Ectodermal cell (in vitro differentiated cells): ENCODE measurements at regions not wholly inside any gene's neighbourhood (a gene's known extent, or its start where the extent isn't known, plus 50 kb on each side); places are given as distances from the start of the nearest gene placed in this dataset.
"Not testable (repeated sequence)": the region's sequence is repeated elsewhere in the genome, so short reads cannot be mapped to it uniquely, and the experiment has no call there.

Source experiments
- H3K27ac ChIP-seq: 2 replicates; pipeline ENCODE4 v1.7.0; 2013; ENCODE audit warnings: mild to moderate bottlenecking, low read depth, low read length; ENCODE audit not compliant: insufficient read depth, poor library complexity, severe bottlenecking
- H3K27me3 ChIP-seq: 2 replicates; pipeline ENCODE4 v1.7.0; 2013; ENCODE audit warnings: mild to moderate bottlenecking, low read length; ENCODE audit not compliant: insufficient read depth, control insufficient read depth, poor library complexity, severe bottlenecking
- H3K36me3 ChIP-seq: one replicate; pipeline ENCODE4 v1.7.0; 2013; ENCODE audit warnings: low read length; ENCODE audit not compliant: control insufficient read depth, insufficient read depth
- H3K4me1 ChIP-seq: one replicate; pipeline ENCODE4 v1.7.0; 2013; ENCODE audit warnings: low read length; ENCODE audit not compliant: control insufficient read depth, insufficient read depth
- H3K4me3 ChIP-seq: 2 replicates; pipeline ENCODE4 v1.7.0; 2013; ENCODE audit warnings: low read depth, low read length, control low read depth; ENCODE audit not compliant: insufficient read depth
- H3K9me3 ChIP-seq: 2 replicates; pipeline ENCODE4 v1.7.0; 2013; ENCODE audit warnings: mild to moderate bottlenecking, low read length, moderate library complexity; ENCODE audit not compliant: control insufficient read depth
- WGBS, 2 experiments: methylation state at CpG; one replicate each; pipeline ENCODE4 v1.1.7; 2013; ENCODE audit warnings: missing lambda C conversion rate in 2 of 2; 5-methylcytosine and 5-hydroxymethylcytosine counted together

DNA sequence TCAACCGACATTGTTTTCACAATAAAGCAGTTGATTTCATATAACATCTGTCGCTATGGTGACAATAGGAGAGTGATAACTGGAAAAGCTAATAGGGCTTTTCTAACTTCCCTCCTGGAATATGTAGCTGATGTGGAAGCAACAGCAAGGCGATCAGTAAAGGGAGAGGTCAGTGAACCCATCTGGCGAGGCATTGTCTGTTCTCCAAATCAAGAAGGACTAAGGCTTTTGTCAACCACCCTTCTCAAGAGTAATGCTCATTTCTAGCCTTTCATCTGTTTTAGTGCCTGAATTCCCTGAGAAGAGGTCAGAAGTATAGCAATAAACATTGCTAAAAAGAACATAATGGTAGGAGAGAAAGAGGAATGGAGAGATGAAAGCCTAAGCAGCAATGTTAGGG, 201.3 kb downstream of the AKAP7 start:
- Histone ChIP-seq H3K27me3 (no peaks in the 10 kb centered on the region), H3K4me1 (peaks cover 5% of the 10 kb centered on the region), H3K27ac (no peak overlapping the region), H3K9me3 (no peaks in the 10 kb centered on the region), H3K36me3 (no peaks in the 10 kb centered on the region), H3K4me3 (no peak overlapping the region)
- 75 to 89% methylated on average over 4 of the region's 4 CpGs for WGBS, 2 experiments

DNA sequence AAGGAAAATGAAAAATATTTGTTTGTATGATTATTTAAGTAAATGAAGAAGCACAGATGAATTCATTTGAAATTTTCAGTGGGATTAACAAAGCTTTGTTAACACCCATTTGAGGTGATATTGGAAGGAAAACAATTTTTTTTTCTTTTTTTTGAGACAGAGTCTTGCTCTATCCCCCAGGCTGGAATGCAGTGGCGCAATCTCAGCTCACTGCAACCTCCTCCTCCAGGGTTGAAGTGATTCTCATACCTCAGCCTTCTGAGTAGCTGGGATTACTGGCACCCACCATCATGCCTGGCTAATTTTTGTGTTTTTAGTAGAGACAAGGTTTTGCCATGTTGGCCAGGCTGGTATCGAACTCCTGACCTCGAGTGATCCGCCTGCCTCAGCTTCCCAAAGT, 211.6 kb downstream of the AKAP7 start:
- not testable (repeated sequence) for H3K9me3 ChIP-seq, H3K27ac ChIP-seq, H3K4me1 ChIP-seq, H3K4me3 ChIP-seq, H3K27me3 ChIP-seq, H3K36me3 ChIP-seq
- WGBS, 2 experiments, result 84 to 87% methylated on average over 4 of the region's 4 CpGs

DNA sequence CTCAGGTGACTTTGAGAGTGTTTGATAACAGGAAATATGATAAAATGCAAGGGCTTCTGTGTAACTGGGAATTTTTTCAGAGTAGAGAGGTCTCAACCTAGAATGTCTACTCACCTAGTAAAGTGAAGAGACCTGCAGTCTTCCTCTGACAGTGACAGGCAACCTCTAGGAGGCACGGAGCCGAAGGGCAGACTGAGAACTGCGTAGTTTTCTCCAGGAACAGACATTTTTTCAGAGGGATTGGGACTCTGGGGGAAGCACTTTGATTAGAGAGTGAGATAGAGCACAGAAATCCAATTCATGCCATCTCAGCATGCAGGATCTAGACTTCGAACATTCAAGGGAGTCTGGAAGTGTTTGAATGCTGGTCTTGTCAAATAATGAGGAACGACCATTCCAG, 213.3 kb downstream of the AKAP7 start:
- H3K9me3 ChIP-seq, result no peaks in the 10 kb centered on the region
- H3K4me3 ChIP-seq, result no peak overlapping the region
- H3K27ac ChIP-seq, result no peak overlapping the region
- peaks cover 6% of the 10 kb centered on the region for H3K4me1 ChIP-seq
- no peaks in the 10 kb centered on the region for H3K36me3 ChIP-seq
- WGBS, 2 experiments, result 90 to 91% methylated on average over 5 of the region's 5 CpGs
- H3K27me3 ChIP-seq, result no peaks in the 10 kb centered on the region

DNA sequence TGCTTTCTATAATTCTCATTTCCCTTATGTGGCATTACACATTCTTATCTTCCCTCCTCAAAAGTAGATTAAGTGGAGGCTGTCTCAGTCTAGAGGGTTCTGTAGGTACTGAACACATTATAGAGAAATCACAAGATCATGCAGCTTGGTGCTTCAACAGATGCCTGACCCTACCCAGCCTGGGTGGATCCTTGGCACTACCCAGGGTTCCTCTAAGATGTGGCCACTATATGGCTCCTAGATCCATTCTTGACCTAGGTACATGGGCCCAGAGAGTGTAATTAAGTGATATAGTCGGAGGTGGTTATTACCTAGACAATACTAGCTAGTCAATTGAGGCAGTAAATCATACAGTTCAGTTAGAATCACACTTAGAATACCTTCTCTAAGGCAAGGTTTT, 213.9 kb downstream of the AKAP7 start:
- H3K36me3 ChIP-seq, result no peaks in the 10 kb centered on the region
- WGBS, 2 experiments, result no CpG with 5 or more reads among the region's 1 CpG
- H3K4me1 ChIP-seq, result peaks cover 6% of the 10 kb centered on the region
- H3K27ac ChIP-seq, result no peak overlapping the region
- no peaks in the 10 kb centered on the region for H3K27me3 ChIP-seq
- H3K4me3 ChIP-seq, result no peak overlapping the region
- H3K9me3 ChIP-seq, result no peaks in the 10 kb centered on the region

DNA sequence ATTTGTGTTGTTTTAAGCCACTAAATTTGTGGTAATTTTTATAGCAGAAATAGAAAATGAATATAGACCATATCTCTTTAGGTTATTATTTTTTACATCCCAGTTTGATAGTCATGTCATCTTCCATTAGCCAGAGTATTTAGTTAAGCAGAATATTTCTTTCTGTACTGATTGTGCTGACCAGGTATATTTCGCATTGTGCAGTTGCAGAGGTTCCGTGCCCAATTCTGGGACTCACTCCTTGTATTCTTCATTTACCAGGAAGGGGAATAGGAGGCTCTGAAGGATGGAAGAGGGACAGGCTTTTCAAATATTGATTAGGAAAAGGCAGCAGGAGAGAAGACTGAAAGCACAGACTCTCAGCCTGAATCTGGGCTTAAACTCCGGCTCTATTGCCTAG, 217.8 kb downstream of the AKAP7 start:
- H3K4me1 ChIP-seq, result peaks cover 6% of the 10 kb centered on the region
- H3K27me3 ChIP-seq, result no peaks in the 10 kb centered on the region
- no peak overlapping the region for H3K27ac ChIP-seq
- 88 to 90% methylated on average over 3 of the region's 3 CpGs for WGBS, 2 experiments
- H3K9me3 ChIP-seq, result no peaks in the 10 kb centered on the region
- no peak overlapping the region for H3K4me3 ChIP-seq
- H3K36me3 ChIP-seq, result no peaks in the 10 kb centered on the region

DNA sequence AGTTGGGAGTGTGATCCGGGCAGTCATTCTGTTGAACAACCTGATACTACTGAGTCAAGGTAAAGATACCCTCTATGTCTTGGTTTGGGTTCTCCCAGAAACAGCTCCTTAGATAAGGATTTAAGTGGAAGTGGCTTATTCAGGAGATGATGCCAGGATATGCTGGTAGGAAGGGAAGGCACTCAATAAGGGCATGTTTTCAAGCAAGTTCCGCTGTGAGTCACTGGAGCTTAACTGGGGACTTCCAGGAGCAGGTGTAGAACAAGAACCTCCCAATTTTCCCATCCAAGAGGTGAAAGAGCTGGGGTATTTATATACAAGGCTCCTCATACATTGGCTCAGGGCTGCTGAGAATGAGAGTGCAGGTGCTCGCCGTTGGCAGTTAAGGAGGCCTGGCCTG, 218.6 kb downstream of the AKAP7 start:
- Histone ChIP-seq H3K27ac (no peak overlapping the region), H3K4me1 (no peaks in the 10 kb centered on the region), H3K4me3 (no peak overlapping the region), H3K36me3 (no peaks in the 10 kb centered on the region), H3K9me3 (no peaks in the 10 kb centered on the region), H3K27me3 (no peaks in the 10 kb centered on the region)
- WGBS, 2 experiments, result 97 to 98% methylated on average over 4 of the region's 4 CpGs

DNA sequence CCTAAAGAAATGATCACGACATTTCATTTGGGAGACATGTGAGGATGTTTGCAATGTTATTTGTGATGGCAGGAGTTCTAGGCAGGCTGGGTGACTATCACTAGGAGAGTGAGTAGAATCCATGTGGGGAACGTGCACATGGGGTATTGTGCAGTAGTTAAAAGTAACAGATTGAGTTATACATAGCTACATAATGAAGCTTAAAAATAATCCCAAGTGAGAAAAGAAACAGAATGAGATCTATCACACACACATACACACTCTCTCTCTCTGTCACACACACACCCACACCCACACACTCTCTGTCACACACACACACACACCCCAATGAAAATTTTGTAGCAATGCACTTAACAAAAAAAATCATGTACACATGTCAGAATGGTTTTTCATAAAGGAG, 218.7 kb upstream of the ARG1 start:
- Histone ChIP-seq H3K4me3 (no peak overlapping the region), H3K27ac (no peak overlapping the region), H3K36me3 (no peaks in the 10 kb centered on the region), H3K27me3 (no peaks in the 10 kb centered on the region), H3K9me3 (no peaks in the 10 kb centered on the region), H3K4me1 (no peaks in the 10 kb centered on the region)
- WGBS, 2 experiments, result 82 to 100% methylated on average over 2 of the region's 2 CpGs

DNA sequence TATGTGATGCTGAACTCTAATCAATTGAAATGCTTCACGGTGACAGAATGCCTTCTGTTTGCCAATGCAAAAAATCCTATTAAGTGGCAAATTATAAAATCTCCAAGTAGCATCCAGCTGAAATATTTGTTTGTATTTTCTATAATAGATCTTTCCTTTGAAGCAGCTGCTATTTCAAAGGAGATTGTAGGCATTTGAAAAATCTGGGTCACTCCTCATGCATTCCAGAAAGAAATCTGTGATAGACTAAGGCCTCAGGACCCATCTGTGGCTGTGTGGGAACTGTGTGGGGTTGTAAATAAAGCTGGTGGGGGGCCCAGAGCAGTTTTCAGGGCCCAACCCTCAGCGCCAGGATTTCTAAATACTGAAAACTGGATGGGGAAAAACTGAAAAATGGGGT, 216.9 kb upstream of the ARG1 start:
- Histone ChIP-seq H3K36me3 (no peaks in the 10 kb centered on the region), H3K4me1 (no peaks in the 10 kb centered on the region), H3K9me3 (no peaks in the 10 kb centered on the region), H3K27me3 (no peaks in the 10 kb centered on the region), H3K4me3 (no peak overlapping the region), H3K27ac (no peak overlapping the region)
- 77 to 90% methylated on average over 2 of the region's 2 CpGs for WGBS, 2 experiments

DNA sequence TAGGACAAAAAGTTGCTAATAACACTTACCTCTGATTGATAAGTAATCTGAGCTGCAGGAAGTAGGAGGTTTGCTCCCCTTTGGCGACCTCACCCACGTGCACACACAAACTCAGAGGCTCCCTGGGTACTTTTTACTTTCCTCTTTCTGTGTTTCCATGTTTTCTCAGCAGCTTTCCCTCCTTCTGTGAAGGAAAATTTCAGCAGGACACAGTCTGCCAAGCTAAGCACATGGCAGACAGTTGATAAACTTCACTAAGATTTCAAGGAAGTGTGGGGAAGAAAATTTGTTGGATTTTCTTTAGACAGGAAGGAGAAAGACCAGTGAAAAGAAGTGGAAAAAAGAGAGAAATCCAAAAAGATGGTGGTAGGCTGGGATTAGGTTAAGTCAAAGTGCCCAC, 215.5 kb upstream of the ARG1 start:
- no peaks in the 10 kb centered on the region for H3K27me3 ChIP-seq
- WGBS, 2 experiments, result 81 to 89% methylated on average over 2 of the region's 2 CpGs
- no peaks in the 10 kb centered on the region for H3K4me1 ChIP-seq
- H3K9me3 ChIP-seq, result no peaks in the 10 kb centered on the region
- no peak overlapping the region for H3K27ac ChIP-seq
- no peaks in the 10 kb centered on the region for H3K36me3 ChIP-seq
- H3K4me3 ChIP-seq, result no peak overlapping the region

DNA sequence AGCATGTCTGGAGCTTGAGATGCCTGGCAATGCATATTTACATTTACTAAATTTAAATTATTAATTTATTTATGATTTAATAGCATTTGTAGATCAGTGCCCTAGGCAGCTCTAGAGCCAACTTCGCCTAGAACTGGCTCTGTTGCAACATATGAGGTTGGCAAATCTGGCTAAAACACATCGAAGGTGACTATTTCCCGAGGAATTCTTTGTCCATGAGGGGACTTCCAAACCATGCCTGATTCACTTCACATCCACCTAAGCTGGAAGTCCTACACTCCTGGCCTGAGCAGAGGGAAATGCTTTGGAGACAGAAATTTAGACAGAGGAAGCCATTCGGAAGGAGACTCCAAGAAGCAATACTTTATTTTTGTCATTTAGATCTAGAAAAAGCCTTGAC, 211.0 kb upstream of the ARG1 start:
- Histone ChIP-seq H3K4me3 (no peak overlapping the region), H3K4me1 (no peaks in the 10 kb centered on the region), H3K27ac (no peak overlapping the region), H3K36me3 (no peaks in the 10 kb centered on the region), H3K9me3 (no peaks in the 10 kb centered on the region), H3K27me3 (no peaks in the 10 kb centered on the region)
- WGBS, 2 experiments, result 91 to 97% methylated on average over 4 of the region's 4 CpGs

DNA sequence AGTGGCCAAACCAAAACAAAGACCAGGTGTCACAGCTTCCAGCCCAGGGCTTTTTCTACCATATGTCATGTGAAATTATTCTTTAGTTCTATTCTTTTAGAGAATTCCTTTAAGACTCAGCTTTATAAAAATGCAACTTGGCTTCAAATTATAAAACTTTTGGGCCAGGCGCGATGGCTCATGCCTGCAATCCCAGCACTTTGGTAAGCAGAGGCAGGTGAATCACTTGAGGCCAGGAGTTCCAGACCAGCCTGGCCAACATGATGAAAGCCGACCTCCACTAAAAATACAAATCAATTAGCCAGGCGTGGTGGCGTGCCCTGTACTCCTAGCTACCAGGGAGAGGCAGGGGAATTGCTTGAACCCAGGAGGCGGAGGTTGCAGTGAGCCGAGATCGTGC, 210.3 kb upstream of the ARG1 start:
- Histone ChIP-seq H3K9me3 (no peaks in the 10 kb centered on the region), H3K4me1 (no peaks in the 10 kb centered on the region), H3K27ac (no peak overlapping the region), H3K4me3 (no peak overlapping the region), H3K27me3 (no peaks in the 10 kb centered on the region), H3K36me3 (no peaks in the 10 kb centered on the region)
- 90 to 93% methylated on average over 8 of the region's 8 CpGs for WGBS, 2 experiments
